ENCODE measurements at regions not wholly inside any gene's neighbourhood (a gene's known extent, or its start where the extent isn't known, plus 50 kb on each side); places are given as distances from the start of the nearest gene placed in this dataset.

GRCh38 chr13:53783471-53783870 lies 754.9 kb downstream of the OLFM4 start:
- TF ChIP-seq CTCF (IDR thresholded peaks at IDR 0.05; ENCODE audit: poor library complexity) (no peak), EZH2phosphoT487 (IDR thresholded peaks at IDR 0.05; ENCODE audit: low read depth, severe bottlenecking, unreplicated experiment) (no peak)
